ENCODE measurements at regions not wholly inside any gene's neighbourhood (a gene's known extent, or its start where the extent isn't known, plus 50 kb on each side); places are given as distances from the start of the nearest gene placed in this dataset.

GRCh38 chr4:20590849-20591248 is 109.4 kb upstream of the PACRGL start:
- TF ChIP-seq CTCF (IDR thresholded peaks at IDR 0.05; ENCODE audit: extremely low read depth in 1 of 2, insufficient read depth in 1 of 2, low read depth in 1 of 2, low read length in 2 of 2) (no peak), MYC (IDR thresholded peaks at IDR 0.05; ENCODE audit: low read depth, low read length) (no peak), EZH2 (IDR thresholded peaks at IDR 0.05; ENCODE audit: borderline replicate concordance, low read depth, low read length, severe bottlenecking) (no peak), POLR2AphosphoS5 (IDR thresholded peaks at IDR 0.05; ENCODE audit: insufficient read depth, low read depth, low read length) (no peak), GATA2 (IDR thresholded peaks at IDR 0.05; ENCODE audit: insufficient read depth, insufficient read length, low read depth, low read length) (no peak), POLR2A (IDR thresholded peaks at IDR 0.05; ENCODE audit: low read depth, low read length) (no peak), JUN (IDR thresholded peaks at IDR 0.05; ENCODE audit: borderline replicate concordance, insufficient read depth, insufficient read length, low read depth) (no peak), MAX (IDR thresholded peaks at IDR 0.05; ENCODE audit: insufficient read depth, insufficient read length) (no peak)

All from endothelial cell of umbilical vein (primary cell).